HG02571 (cell line): ENCODE measurements at regions not wholly inside any gene's neighbourhood (a gene's known extent, or its start where the extent isn't known, plus 50 kb on each side); places are given as distances from the start of the nearest gene placed in this dataset.

Source experiments
- ATAC-seq: cut with Tn5 transposase; IDR thresholded peaks from one replicate; pipeline ENCODE4 v1.9.1; 2021; ENCODE audit warnings: mild to moderate bottlenecking, moderate library complexity; ENCODE audit not compliant: unreplicated experiment

- no peak for ATAC-seq
These were observed 1279.6 kb upstream of the USP15 start for GRCh38 chr12:60980558-60980957.

- ATAC-seq = no peak
These were observed 1278.7 kb upstream of the USP15 start for GRCh38 chr12:60981473-60981872.

GRCh38 chr12:60992087-60992486 is 1268.1 kb upstream of the USP15 start:
- no peak for ATAC-seq

GRCh38 chr12:60995256-60995825 is 1264.9 kb upstream of the USP15 start:
- ATAC-seq = no peak

GRCh38 chr12:60997869-60998378 is 1262.3 kb upstream of the USP15 start:
- no peak for ATAC-seq

- no peak for ATAC-seq
These were observed 1251.0 kb upstream of the USP15 start for GRCh38 chr12:61009192-61009591.

GRCh38 chr12:61011767-61012423 is 1248.3 kb upstream of the USP15 start:
- ATAC-seq = no peak

- ATAC-seq = no peak
These were observed 1241.6 kb upstream of the USP15 start for GRCh38 chr12:61018571-61018970.

GRCh38 chr12:61023231-61023630 is 1237.0 kb upstream of the USP15 start:
- no peak for ATAC-seq

- ATAC-seq = no peak
These were observed 1230.7 kb upstream of the USP15 start for GRCh38 chr12:61029516-61029915.

GRCh38 chr12:61037792-61038191 is 1222.4 kb upstream of the USP15 start:
- no peak for ATAC-seq

- no peak for ATAC-seq
These were observed 1216.4 kb upstream of the USP15 start for GRCh38 chr12:61043838-61044237.

GRCh38 chr12:61044766-61045165 is 1215.4 kb upstream of the USP15 start:
- ATAC-seq = no peak

- ATAC-seq = no peak
These were observed 1189.4 kb upstream of the USP15 start for GRCh38 chr12:61070640-61071414.

GRCh38 chr12:61072717-61073116 is 1187.5 kb upstream of the USP15 start:
- ATAC-seq = no peak

GRCh38 chr12:61095111-61095510 is 1165.1 kb upstream of the USP15 start:
- no peak for ATAC-seq

GRCh38 chr12:61098031-61098580 is 1162.1 kb upstream of the USP15 start:
- ATAC-seq = no peak

GRCh38 chr12:61107118-61107517 is 1153.1 kb upstream of the USP15 start:
- ATAC-seq = no peak

- no peak for ATAC-seq
These were observed 1149.0 kb upstream of the USP15 start for GRCh38 chr12:61111218-61111617.

GRCh38 chr12:61137677-61138414 is 1122.4 kb upstream of the USP15 start:
- ATAC-seq = no peak

GRCh38 chr12:61138415-61138759 is 1121.8 kb upstream of the USP15 start:
- ATAC-seq = no peak
